Inflammatory macrophage treated with lipopolysaccharide for 1 hour (primary cell): ENCODE measurements at regions not wholly inside any gene's neighbourhood (a gene's known extent, or its start where the extent isn't known, plus 50 kb on each side); places are given as distances from the start of the nearest gene placed in this dataset.
A peak's percentile ranks its signal among the peaks of the same experiment; 100 is the strongest.

Experiments used
- DNase-seq, 2 donors: peaks; one replicate each; pipeline ENCODE4 v3.0.0-alpha.2; 2020 to 2022

GRCh38 chr10:4730998-4731397 lies 95.0 kb upstream of the AKR1E2 start:
- no peak for DNase-seq

GRCh38 chr10:4725917-4726606 lies 99.9 kb upstream of the AKR1E2 start:
- peak in 1 of 2 donors; percentile 16 for DNase-seq

GRCh38 chr10:4723860-4724259 lies 102.1 kb upstream of the AKR1E2 start:
- no peak for DNase-seq

GRCh38 chr10:4721999-4722753 lies 103.8 kb upstream of the AKR1E2 start:
- DNase-seq, result no peak

GRCh38 chr10:4720463-4720862 lies 105.5 kb upstream of the AKR1E2 start:
- DNase-seq, result no peak

- no peak for DNase-seq
Measured at GRCh38 chr10:4719671-4720070, 106.3 kb upstream of the AKR1E2 start.

GRCh38 chr10:4719036-4719435 lies 107.0 kb upstream of the AKR1E2 start:
- DNase-seq, result no peak

- DNase-seq, result no peak
Measured at GRCh38 chr10:4718544-4718943, 107.5 kb upstream of the AKR1E2 start.

GRCh38 chr10:4717670-4718069 lies 108.3 kb upstream of the AKR1E2 start:
- no peak for DNase-seq

GRCh38 chr10:4710858-4711257 lies 115.1 kb upstream of the AKR1E2 start:
- no peak for DNase-seq

- peak in 1 of 2 donors; percentile 9 for DNase-seq
Measured at GRCh38 chr10:4708123-4708759, 117.8 kb upstream of the AKR1E2 start.

- DNase-seq, result no peak
Measured at GRCh38 chr10:4707221-4707620, 118.8 kb upstream of the AKR1E2 start.

GRCh38 chr10:4704034-4704545 lies 121.9 kb upstream of the AKR1E2 start:
- DNase-seq, result peak; percentile 32 to 52

- DNase-seq, result no peak
Measured at GRCh38 chr10:4701016-4701415, 125.0 kb upstream of the AKR1E2 start.

- no peak for DNase-seq
Measured at GRCh38 chr10:4699950-4700730, 125.9 kb upstream of the AKR1E2 start.

GRCh38 chr10:4698075-4698474 lies 127.9 kb upstream of the AKR1E2 start:
- no peak for DNase-seq

GRCh38 chr10:4696186-4696585 lies 129.8 kb upstream of the AKR1E2 start:
- no peak for DNase-seq

- no peak for DNase-seq
Measured at GRCh38 chr10:4693967-4694366, 132.0 kb upstream of the AKR1E2 start.

GRCh38 chr10:4692206-4692605 lies 133.8 kb upstream of the AKR1E2 start:
- no peak for DNase-seq

- DNase-seq, result no peak
Measured at GRCh38 chr10:4691776-4692175, 134.2 kb upstream of the AKR1E2 start.

GRCh38 chr10:4691301-4691700 lies 134.7 kb upstream of the AKR1E2 start:
- DNase-seq, result no peak

GRCh38 chr10:4688601-4689000 lies 137.4 kb upstream of the AKR1E2 start:
- DNase-seq, result peak; percentile 16 to 34

- no peak for DNase-seq
Measured at GRCh38 chr10:4688168-4688567, 137.8 kb upstream of the AKR1E2 start.
